ENCODE measurements at regions not wholly inside any gene's neighbourhood (a gene's known extent, or its start where the extent isn't known, plus 50 kb on each side); places are given as distances from the start of the nearest gene placed in this dataset.

- no peak for DNase-seq (ENCODE audit: low read depth)
Measured at GRCh38 chr15:67892559-67893377, 52.9 kb upstream of the RNU6-1 start.

GRCh38 chr15:67895237-67895636, 55.4 kb upstream of the RNU6-1 start:
- no peak for DNase-seq (ENCODE audit: low read depth)

GRCh38 chr15:67897646-67898339, 57.9 kb upstream of the RNU6-1 start:
- DNase-seq (ENCODE audit: low read depth) = no peak

GRCh38 chr15:67899596-67900283, 59.9 kb upstream of the RNU6-1 start:
- no peak for DNase-seq (ENCODE audit: low read depth)

GRCh38 chr15:67900621-67901147, 60.8 kb upstream of the RNU6-1 start:
- DNase-seq (ENCODE audit: low read depth) = no peak

GRCh38 chr15:67901922-67902321, 62.1 kb upstream of the RNU6-1 start:
- no peak for DNase-seq (ENCODE audit: low read depth)

GRCh38 chr15:67902579-67903009, 62.7 kb upstream of the RNU6-1 start:
- DNase-seq (ENCODE audit: low read depth) = no peak

GRCh38 chr15:67903708-67904107, 63.9 kb upstream of the RNU6-1 start:
- no peak for DNase-seq (ENCODE audit: low read depth)

- DNase-seq (ENCODE audit: low read depth) = no peak
Measured at GRCh38 chr15:67905628-67906027, 65.8 kb upstream of the RNU6-1 start.

GRCh38 chr15:67906382-67906781, 66.5 kb upstream of the RNU6-1 start:
- no peak for DNase-seq (ENCODE audit: low read depth)

GRCh38 chr15:67907184-67907723, 67.4 kb upstream of the RNU6-1 start:
- DNase-seq (ENCODE audit: low read depth) = no peak

GRCh38 chr15:67908756-67909155, 68.9 kb upstream of the RNU6-1 start:
- no peak for DNase-seq (ENCODE audit: low read depth)

- no peak for DNase-seq (ENCODE audit: low read depth)
Measured at GRCh38 chr15:67911727-67912126, 71.9 kb upstream of the RNU6-1 start.

- DNase-seq (ENCODE audit: low read depth) = no peak
Measured at GRCh38 chr15:67914028-67914427, 74.2 kb upstream of the RNU6-1 start.

- DNase-seq (ENCODE audit: low read depth) = no peak
Measured at GRCh38 chr15:67914537-67915460, 75.0 kb upstream of the RNU6-1 start.

- no peak for DNase-seq (ENCODE audit: low read depth)
Measured at GRCh38 chr15:67915461-67916374, 75.9 kb upstream of the RNU6-1 start.

- DNase-seq (ENCODE audit: low read depth) = no peak
Measured at GRCh38 chr15:67916565-67916964, 76.7 kb upstream of the RNU6-1 start.

GRCh38 chr15:67917037-67917436, 77.2 kb upstream of the RNU6-1 start:
- DNase-seq (ENCODE audit: low read depth) = no peak

- DNase-seq (ENCODE audit: low read depth) = no peak
Measured at GRCh38 chr15:67917636-67918035, 77.8 kb upstream of the RNU6-1 start.

GRCh38 chr15:67918205-67918861, 78.5 kb upstream of the RNU6-1 start:
- no peak for DNase-seq (ENCODE audit: low read depth)
